HEK293 (cell line): ENCODE measurements at regions not wholly inside any gene's neighbourhood (a gene's known extent, or its start where the extent isn't known, plus 50 kb on each side); places are given as distances from the start of the nearest gene placed in this dataset.

Experiments
- CTCF ChIP-seq: fragments of 450-650 bp; formaldehyde crosslinking; IDR thresholded peaks from 2 replicates; pipeline ENCODE4 v1.5.1; 2016; ENCODE audit warnings: missing biosample characterization, missing genetic modification characterization
- HOXC10 ChIP-seq: sonication (generic); formaldehyde crosslinking; IDR thresholded peaks from 2 replicates; pipeline ENCODE4 v1.8.1; 2023; ENCODE audit warnings: mild to moderate bottlenecking, missing genetic modification reagents
- MZF1 ChIP-seq: fragments of 450-650 bp; formaldehyde crosslinking; IDR thresholded peaks from 2 replicates; pipeline ENCODE4 v1.5.1; 2017; ENCODE audit warnings: missing biosample characterization, missing genetic modification characterization, borderline replicate concordance
- PRDM1 ChIP-seq: fragments of 450-650 bp; formaldehyde crosslinking; IDR thresholded peaks from 2 replicates; pipeline ENCODE4; 2016; ENCODE audit warnings: missing biosample characterization, missing genetic modification characterization
- ZNF214 ChIP-seq: fragments of 450-650 bp; formaldehyde crosslinking; IDR thresholded peaks from 2 replicates; pipeline ENCODE4 v1.5.1; 2017; ENCODE audit warnings: missing biosample characterization, mild to moderate bottlenecking, missing genetic modification characterization, borderline replicate concordance
- ZNF501 ChIP-seq: fragments of 450-650 bp; formaldehyde crosslinking; IDR thresholded peaks from 2 replicates; pipeline ENCODE4 v1.5.1; 2016; ENCODE audit warnings: missing biosample characterization, missing genetic modification characterization
- ZXDB ChIP-seq: fragments of 450-650 bp; formaldehyde crosslinking; IDR thresholded peaks from 2 replicates; pipeline ENCODE4 v1.5.1; 2016; ENCODE audit warnings: missing biosample characterization, missing genetic modification characterization

- TF ChIP-seq ZNF501 (tag by site-specific recombination) = no peak
- no peak for TF ChIP-seq MZF1
- no peak for TF ChIP-seq HOXC10 (CRISPR knock-in tag)
- TF ChIP-seq CTCF (tag by site-specific recombination) = no peak
- no peak for TF ChIP-seq ZNF214
- TF ChIP-seq ZXDB (tag by site-specific recombination) = no peak
- no peak for TF ChIP-seq PRDM1
Observed at GRCh38 chr10:79017882-79018520, 50.8 kb upstream of the ZMIZ1 start.
